ENCODE measurements at regions not wholly inside any gene's neighbourhood (a gene's known extent, or its start where the extent isn't known, plus 50 kb on each side); places are given as distances from the start of the nearest gene placed in this dataset.

DNA sequence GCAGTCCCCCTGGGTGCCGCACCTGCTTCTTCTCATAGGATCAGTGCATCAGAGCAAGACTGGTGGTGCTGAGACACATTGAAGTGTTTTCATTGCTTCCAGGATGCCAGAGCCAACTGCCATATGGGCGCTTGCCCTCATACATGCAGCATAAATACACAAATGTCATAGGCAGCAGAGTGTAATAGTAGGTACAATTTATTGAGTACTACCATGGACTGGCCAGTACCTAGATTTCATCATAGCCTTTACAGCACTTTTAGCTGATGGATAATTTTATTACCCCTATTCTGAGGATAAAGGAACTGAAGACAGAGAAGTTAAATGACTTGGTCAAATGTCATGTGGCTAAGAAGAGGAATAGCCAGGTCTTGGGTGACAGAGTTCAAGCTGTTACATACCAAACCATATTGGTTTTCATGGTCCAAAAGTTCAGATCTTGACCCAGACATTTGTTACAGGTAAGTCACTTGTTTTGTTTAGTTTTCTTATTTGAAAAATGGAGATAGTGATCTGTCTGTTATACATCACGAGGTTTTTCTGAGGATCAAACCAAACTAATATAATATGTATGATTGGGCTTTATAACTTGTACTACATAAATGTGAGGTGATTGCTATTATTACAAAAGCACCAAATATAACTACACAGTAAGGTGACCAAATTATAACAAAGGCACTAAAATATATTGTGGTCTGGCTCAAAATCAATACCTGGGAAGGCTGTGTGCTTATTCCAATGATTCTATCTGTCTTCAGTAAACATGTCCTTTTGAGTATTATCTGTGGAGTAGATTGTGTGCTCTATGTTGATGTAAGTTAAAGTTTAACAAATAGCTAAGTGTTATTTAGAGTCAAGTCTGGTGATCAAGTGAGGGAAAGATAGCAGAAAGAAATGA, 151.9 kb upstream of the CYRIA start:
- TF ChIP-seq, protein P1, sequence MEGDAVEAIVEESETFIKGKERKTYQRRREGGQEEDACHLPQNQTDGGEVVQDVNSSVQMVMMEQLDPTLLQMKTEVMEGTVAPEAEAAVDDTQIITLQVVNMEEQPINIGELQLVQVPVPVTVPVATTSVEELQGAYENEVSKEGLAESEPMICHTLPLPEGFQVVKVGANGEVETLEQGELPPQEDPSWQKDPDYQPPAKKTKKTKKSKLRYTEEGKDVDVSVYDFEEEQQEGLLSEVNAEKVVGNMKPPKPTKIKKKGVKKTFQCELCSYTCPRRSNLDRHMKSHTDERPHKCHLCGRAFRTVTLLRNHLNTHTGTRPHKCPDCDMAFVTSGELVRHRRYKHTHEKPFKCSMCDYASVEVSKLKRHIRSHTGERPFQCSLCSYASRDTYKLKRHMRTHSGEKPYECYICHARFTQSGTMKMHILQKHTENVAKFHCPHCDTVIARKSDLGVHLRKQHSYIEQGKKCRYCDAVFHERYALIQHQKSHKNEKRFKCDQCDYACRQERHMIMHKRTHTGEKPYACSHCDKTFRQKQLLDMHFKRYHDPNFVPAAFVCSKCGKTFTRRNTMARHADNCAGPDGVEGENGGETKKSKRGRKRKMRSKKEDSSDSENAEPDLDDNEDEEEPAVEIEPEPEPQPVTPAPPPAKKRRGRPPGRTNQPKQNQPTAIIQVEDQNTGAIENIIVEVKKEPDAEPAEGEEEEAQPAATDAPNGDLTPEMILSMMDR (IDR thresholded peaks at IDR 0.05; ENCODE audit: poor library complexity), result no peak
- no peak for TF ChIP-seq EZH2 (IDR thresholded peaks at IDR 0.05; ENCODE audit: borderline replicate concordance)

All from hepatocyte (in vitro differentiated cells).